ENCODE measurements at regions not wholly inside any gene's neighbourhood (a gene's known extent, or its start where the extent isn't known, plus 50 kb on each side); places are given as distances from the start of the nearest gene placed in this dataset.

GRCh38 chr6:151674578-151674977 lies 132.9 kb upstream of the ESR1 start:
- TF ChIP-seq CTCF (IDR thresholded peaks at IDR 0.05; ENCODE audit: low read depth, low read length) (no peak), EZH2phosphoT487 (IDR thresholded peaks at IDR 0.05; ENCODE audit: low read depth) (no peak)

Data from OCI-LY3 (cell line).